Right lobe of liver (tissue), 4 donors: ENCODE measurements at regions not wholly inside any gene's neighbourhood (a gene's known extent, or its start where the extent isn't known, plus 50 kb on each side); places are given as distances from the start of the nearest gene placed in this dataset.
"Not testable (repeated sequence)": the region's sequence is repeated elsewhere in the genome, so short reads cannot be mapped to it uniquely, and the experiment has no call there.

ENCODE experiments used
- POLR2A ChIP-seq: fragments of 450-650 bp; IDR thresholded peaks from one replicate; pipeline ENCODE4 v1.6.1; 2017; ENCODE audit warnings: antibody characterized with exemption, mild to moderate bottlenecking
- TF ChIP-seq, protein P1 (sequence below), 4 donors: fragments of 200-600 bp in 3 of 4; fragments of 450-650 bp in 1 of 4; IDR thresholded peaks; one replicate each; pipeline versions ENCODE4 v1.5.1 to v1.8.0; 2016 to 2022; ENCODE audit warnings: antibody characterized with exemption in 4 of 4, mild to moderate bottlenecking in 2 of 4
- donor health status: DM: no; HTN: no; CAD: no.
- donor health status: DM: no; HTN: no; CAD: no.
- donor health status: DM: no; HTN: yes; CAD: no.

DNA sequence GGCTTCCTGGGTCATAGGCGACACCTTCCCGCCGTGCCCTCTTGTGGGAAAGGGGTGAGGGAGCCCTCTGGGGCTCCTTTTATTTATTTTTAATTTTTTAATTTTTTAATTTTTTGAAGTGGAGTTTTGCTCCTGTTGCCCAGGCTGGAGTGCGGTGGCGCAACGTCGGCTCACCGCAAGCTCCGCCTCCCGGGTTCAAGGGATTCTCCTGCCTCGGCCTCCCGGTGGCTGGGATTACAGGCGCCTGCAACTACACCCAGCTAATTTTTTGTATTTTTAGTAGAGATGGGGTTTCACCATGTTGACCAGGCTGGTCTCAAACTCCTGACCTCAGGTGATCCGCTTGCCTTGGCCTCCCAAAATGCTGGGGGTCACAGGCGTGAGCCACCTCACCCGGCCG, 49.9 kb upstream of the ELFN1 start:
- TF ChIP-seq, protein P1, sequence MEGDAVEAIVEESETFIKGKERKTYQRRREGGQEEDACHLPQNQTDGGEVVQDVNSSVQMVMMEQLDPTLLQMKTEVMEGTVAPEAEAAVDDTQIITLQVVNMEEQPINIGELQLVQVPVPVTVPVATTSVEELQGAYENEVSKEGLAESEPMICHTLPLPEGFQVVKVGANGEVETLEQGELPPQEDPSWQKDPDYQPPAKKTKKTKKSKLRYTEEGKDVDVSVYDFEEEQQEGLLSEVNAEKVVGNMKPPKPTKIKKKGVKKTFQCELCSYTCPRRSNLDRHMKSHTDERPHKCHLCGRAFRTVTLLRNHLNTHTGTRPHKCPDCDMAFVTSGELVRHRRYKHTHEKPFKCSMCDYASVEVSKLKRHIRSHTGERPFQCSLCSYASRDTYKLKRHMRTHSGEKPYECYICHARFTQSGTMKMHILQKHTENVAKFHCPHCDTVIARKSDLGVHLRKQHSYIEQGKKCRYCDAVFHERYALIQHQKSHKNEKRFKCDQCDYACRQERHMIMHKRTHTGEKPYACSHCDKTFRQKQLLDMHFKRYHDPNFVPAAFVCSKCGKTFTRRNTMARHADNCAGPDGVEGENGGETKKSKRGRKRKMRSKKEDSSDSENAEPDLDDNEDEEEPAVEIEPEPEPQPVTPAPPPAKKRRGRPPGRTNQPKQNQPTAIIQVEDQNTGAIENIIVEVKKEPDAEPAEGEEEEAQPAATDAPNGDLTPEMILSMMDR (IDR thresholded peaks at IDR 0.05) = not testable (repeated sequence)
- not testable (repeated sequence) for TF ChIP-seq POLR2A
